ENCODE measurements at regions not wholly inside any gene's neighbourhood (a gene's known extent, or its start where the extent isn't known, plus 50 kb on each side); places are given as distances from the start of the nearest gene placed in this dataset.

GRCh38 chr2:146317959-146318358, 1526.9 kb upstream of the ACVR2A start:
- no peaks in the 10 kb centered on the region for H3F3A ChIP-seq (ENCODE audit: low read length, unreplicated experiment)
- peak overlapping the region; percentile 44; the same call in 1 of the 2 replicates for H3K27ac ChIP-seq (ENCODE audit: low read length)
- no peak overlapping the region for H3K9ac ChIP-seq (ENCODE audit: low read length)
- ATAC-seq (peak; percentile 27; the same call in 1 of the 2 replicates), DNase-seq (peak; percentile 62)
- no peaks in the 10 kb centered on the region for H3K27me3 ChIP-seq (ENCODE audit: low read length)
- no peaks in the 10 kb centered on the region for H4K20me1 ChIP-seq (ENCODE audit: low read length)
- no peaks in the 10 kb centered on the region for H3K9me2 ChIP-seq (replicated peaks; ENCODE audit: low read length)
- no peak for TF ChIP-seq EZH2 (IDR thresholded peaks at IDR 0.05; ENCODE audit: low read length, unreplicated experiment)
- no peak for TF ChIP-seq EZH2phosphoT487 (IDR thresholded peaks at IDR 0.05; ENCODE audit: borderline replicate concordance, low read length)
- TF ChIP-seq, protein P1, sequence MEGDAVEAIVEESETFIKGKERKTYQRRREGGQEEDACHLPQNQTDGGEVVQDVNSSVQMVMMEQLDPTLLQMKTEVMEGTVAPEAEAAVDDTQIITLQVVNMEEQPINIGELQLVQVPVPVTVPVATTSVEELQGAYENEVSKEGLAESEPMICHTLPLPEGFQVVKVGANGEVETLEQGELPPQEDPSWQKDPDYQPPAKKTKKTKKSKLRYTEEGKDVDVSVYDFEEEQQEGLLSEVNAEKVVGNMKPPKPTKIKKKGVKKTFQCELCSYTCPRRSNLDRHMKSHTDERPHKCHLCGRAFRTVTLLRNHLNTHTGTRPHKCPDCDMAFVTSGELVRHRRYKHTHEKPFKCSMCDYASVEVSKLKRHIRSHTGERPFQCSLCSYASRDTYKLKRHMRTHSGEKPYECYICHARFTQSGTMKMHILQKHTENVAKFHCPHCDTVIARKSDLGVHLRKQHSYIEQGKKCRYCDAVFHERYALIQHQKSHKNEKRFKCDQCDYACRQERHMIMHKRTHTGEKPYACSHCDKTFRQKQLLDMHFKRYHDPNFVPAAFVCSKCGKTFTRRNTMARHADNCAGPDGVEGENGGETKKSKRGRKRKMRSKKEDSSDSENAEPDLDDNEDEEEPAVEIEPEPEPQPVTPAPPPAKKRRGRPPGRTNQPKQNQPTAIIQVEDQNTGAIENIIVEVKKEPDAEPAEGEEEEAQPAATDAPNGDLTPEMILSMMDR (conservative IDR thresholded peaks at IDR 0.05; ENCODE audit: low read depth, low read length), result no peak
- no peaks in the 10 kb centered on the region for H3K9me3 ChIP-seq (ENCODE audit: low read length)
- no peaks in the 10 kb centered on the region for H3K36me3 ChIP-seq (ENCODE audit: low read depth, low read length)
- intact Hi-C loops (cut with micrococcal nuclease), result loop anchor here (10.0 kb wide), 1 partner anchor 403 kb away; no protein-coding TSS in a partner anchor
- no peak overlapping the region for H3K4me3 ChIP-seq (ENCODE audit: low read length)
- CTCF ChIA-PET, result no interaction called here
- H3K79me2 ChIP-seq (ENCODE audit: low read length), result no peaks in the 10 kb centered on the region
- POLR2A ChIA-PET (ENCODE audit: unreplicated experiment), result no interaction called here
- H3K4me1 ChIP-seq (ENCODE audit: insufficient read depth, low read length), result peaks cover 5% of the 10 kb centered on the region
- H3K4me2 ChIP-seq (ENCODE audit: low read length), result 0 out of 2 replicates have a peak overlapping the region, but pooled peaks have one; percentile 4
- H2AFZ ChIP-seq (ENCODE audit: low read length), result peak overlapping the region; percentile 44
- BruUV-seq (replicated peaks), result no TSS peak

GRCh38 chr2:146312899-146313298, 1531.9 kb upstream of the ACVR2A start:
- Histone ChIP-seq H3K79me2 (ENCODE audit: low read length) (no peaks in the 10 kb centered on the region), H3K4me1 (ENCODE audit: insufficient read depth, low read length) (peaks cover 5% of the 10 kb centered on the region), H3K9ac (ENCODE audit: low read length) (no peak overlapping the region), H3F3A (ENCODE audit: low read length, unreplicated experiment) (peaks cover 5% of the 10 kb centered on the region), H3K4me2 (ENCODE audit: low read length) (0 out of 2 replicates have a peak overlapping the region, but pooled peaks have one; percentile 23), H3K27ac (ENCODE audit: low read length) (no peak overlapping the region), H3K9me3 (ENCODE audit: low read length) (no peaks in the 10 kb centered on the region), H3K36me3 (ENCODE audit: low read depth, low read length) (no peaks in the 10 kb centered on the region), H3K9me2 (replicated peaks; ENCODE audit: low read length) (no peaks in the 10 kb centered on the region), H4K20me1 (ENCODE audit: low read length) (no peaks in the 10 kb centered on the region), H3K27me3 (ENCODE audit: low read length) (no peaks in the 10 kb centered on the region), H3K4me3 (ENCODE audit: low read length) (no peak overlapping the region), H2AFZ (ENCODE audit: low read length) (peak overlapping the region; percentile 23; the same call in 1 of the 2 replicates)
- intact Hi-C loops (cut with micrococcal nuclease), result loop anchor here (1.0 to 10.0 kb wide), 4 partner anchors 265 to 561 kb away; no protein-coding TSS in a partner anchor
- ChIA-PET POLR2A (ENCODE audit: unreplicated experiment) (interaction anchor here (0.7 kb wide), 1 partner anchor 538 kb away, joined by 5 read pairs; no protein-coding TSS in a partner anchor), CTCF (interaction anchor here (0.6 kb wide), 1 partner anchor 395 kb away, joined by 5 read pairs; no protein-coding TSS in a partner anchor)
- ATAC-seq (peak; percentile 48), DNase-seq (peak; percentile 52)
- no TSS peak for BruUV-seq (replicated peaks)
- TF ChIP-seq EZH2 (IDR thresholded peaks at IDR 0.05; ENCODE audit: low read length, unreplicated experiment), result no peak
- TF ChIP-seq, protein P1 (conservative IDR thresholded peaks at IDR 0.05; ENCODE audit: low read depth, low read length), result peak; percentile 63

DNA sequence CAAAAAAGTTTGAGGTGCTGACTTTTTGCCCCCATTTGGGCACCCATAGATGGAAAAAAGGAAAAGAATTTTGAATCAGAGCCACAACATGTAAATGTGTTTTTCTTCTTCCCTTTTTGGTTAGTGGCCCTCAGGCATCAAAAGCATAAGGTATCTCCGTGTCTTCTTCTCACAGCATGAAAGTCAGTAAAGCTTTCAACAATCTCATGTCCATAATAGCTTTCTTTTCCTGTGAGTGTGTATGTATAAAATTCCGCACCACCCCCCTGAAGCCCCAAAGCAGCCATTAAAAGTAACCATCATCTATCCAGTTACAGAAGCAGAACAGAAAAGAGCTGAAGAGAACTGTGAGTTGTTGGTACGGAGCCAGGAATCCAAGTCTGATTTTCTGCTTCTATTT, 1539.7 kb upstream of the ACVR2A start:
- no TSS peak for BruUV-seq (replicated peaks)
- Histone ChIP-seq H3K4me1 (ENCODE audit: insufficient read depth, low read length) (no peaks in the 10 kb centered on the region), H3K36me3 (ENCODE audit: low read depth, low read length) (no peaks in the 10 kb centered on the region), H3K9me2 (replicated peaks; ENCODE audit: low read length) (no peaks in the 10 kb centered on the region), H3K9ac (ENCODE audit: low read length) (no peak overlapping the region), H3K4me2 (ENCODE audit: low read length) (no peak overlapping the region), H3K27me3 (ENCODE audit: low read length) (no peaks in the 10 kb centered on the region), H2AFZ (ENCODE audit: low read length) (no peak overlapping the region), H3K9me3 (ENCODE audit: low read length) (no peaks in the 10 kb centered on the region), H3K79me2 (ENCODE audit: low read length) (no peaks in the 10 kb centered on the region), H4K20me1 (ENCODE audit: low read length) (no peaks in the 10 kb centered on the region), H3K27ac (ENCODE audit: low read length) (no peak overlapping the region), H3K4me3 (ENCODE audit: low read length) (no peak overlapping the region), H3F3A (ENCODE audit: low read length, unreplicated experiment) (no peaks in the 10 kb centered on the region)
- no peak for ATAC-seq
- ChIA-PET CTCF (no interaction called here), POLR2A (ENCODE audit: unreplicated experiment) (no interaction called here)
- TF ChIP-seq EZH2phosphoT487 (IDR thresholded peaks at IDR 0.05; ENCODE audit: borderline replicate concordance, low read length) (no peak), EZH2 (IDR thresholded peaks at IDR 0.05; ENCODE audit: low read length, unreplicated experiment) (no peak)
- TF ChIP-seq, protein P1 (conservative IDR thresholded peaks at IDR 0.05; ENCODE audit: low read depth, low read length), result no peak
- intact Hi-C loops (cut with micrococcal nuclease), result no loop called here
- no peak for DNase-seq

Measured in PC-3 (cell line).